ENCODE measurements at regions not wholly inside any gene's neighbourhood (a gene's known extent, or its start where the extent isn't known, plus 50 kb on each side); places are given as distances from the start of the nearest gene placed in this dataset.

GRCh38 chr18:66196805-66197204 lies 407.1 kb downstream of the CDH19 start:
- no peak for TF ChIP-seq RAD21 (IDR thresholded peaks at IDR 0.05; ENCODE audit: low read depth)
- TF ChIP-seq MAX (IDR thresholded peaks at IDR 0.05) = no peak
- no peak for TF ChIP-seq YY1 (IDR thresholded peaks at IDR 0.05; ENCODE audit: low read depth)
- no peak for TF ChIP-seq TAF1 (IDR thresholded peaks at IDR 0.05; ENCODE audit: low read depth)
- TF ChIP-seq TEAD4 (IDR thresholded peaks at IDR 0.05) = no peak
- no peak for TF ChIP-seq REST (IDR thresholded peaks at IDR 0.05; ENCODE audit: low read depth)
- TF ChIP-seq EP300 (IDR thresholded peaks at IDR 0.05; ENCODE audit: borderline replicate concordance) = no peak
- TF ChIP-seq TCF12 (IDR thresholded peaks at IDR 0.05; ENCODE audit: low read depth) = no peak
- TF ChIP-seq CEBPB (IDR thresholded peaks at IDR 0.05) = no peak
- TF ChIP-seq CREB1 (IDR thresholded peaks at IDR 0.05; ENCODE audit: low read depth) = no peak
- no peak for TF ChIP-seq ZBTB7A (IDR thresholded peaks at IDR 0.05; ENCODE audit: low read depth)
- no peak for TF ChIP-seq NFIC (IDR thresholded peaks at IDR 0.05)
